PFSK-1 (cell line): ENCODE measurements at regions not wholly inside any gene's neighbourhood (a gene's known extent, or its start where the extent isn't known, plus 50 kb on each side); places are given as distances from the start of the nearest gene placed in this dataset.

Source experiments
- FOXP2 ChIP-seq: optimal IDR thresholded peaks from 2 replicates; pipeline ENCODE3; 2011; ENCODE audit warnings: borderline replicate concordance, control low read depth, inconsistent platforms; ENCODE audit not compliant: insufficient read depth; ENCODE audit errors: extremely low read length, extremely low read depth
- TAF1 ChIP-seq: IDR thresholded peaks from 2 replicates; pipeline ENCODE4 v1.6.1; 2012; ENCODE audit warnings: low read length, control low read depth, borderline replicate concordance; ENCODE audit not compliant: insufficient read depth

DNA sequence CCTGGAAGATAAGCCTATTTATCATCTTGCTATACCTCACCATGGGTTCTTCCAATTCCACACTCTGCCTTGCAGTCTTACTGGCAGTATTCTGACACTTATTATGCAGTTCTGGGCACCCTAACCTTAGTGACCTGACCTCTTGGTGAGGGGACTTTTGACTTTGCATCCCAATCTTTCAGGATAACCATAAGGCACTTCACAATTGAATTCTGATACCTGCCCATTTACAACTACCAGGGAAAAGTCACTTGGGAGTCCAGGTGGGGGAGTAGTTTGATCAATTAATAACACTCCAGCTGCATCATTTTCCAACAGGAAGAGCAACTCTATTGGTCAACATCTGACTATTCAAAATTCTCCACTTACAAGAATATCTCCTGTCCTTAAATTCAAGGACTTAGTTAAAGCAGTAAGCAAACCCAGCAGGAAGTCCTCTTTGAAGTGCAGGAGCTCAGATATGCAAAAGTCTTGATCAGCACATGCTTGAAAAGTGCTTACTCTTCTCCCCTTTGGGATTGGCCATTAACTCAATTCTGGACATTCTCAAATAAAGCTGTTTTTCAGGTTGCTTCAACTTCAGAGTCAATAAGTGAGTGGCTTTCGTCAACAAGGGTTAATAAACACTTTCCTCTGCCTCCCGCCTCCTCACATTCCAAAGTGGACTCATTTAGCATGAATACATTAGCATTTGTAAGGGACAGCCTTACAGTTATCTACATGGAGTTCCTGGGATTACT, 177.4 kb upstream of the NRIP1 start:
- TF ChIP-seq TAF1 (no peak), FOXP2 (no peak)
